Skeletal muscle cell (primary cell): ENCODE measurements at regions not wholly inside any gene's neighbourhood (a gene's known extent, or its start where the extent isn't known, plus 50 kb on each side); places are given as distances from the start of the nearest gene placed in this dataset.
"Not testable (repeated sequence)": the region's sequence is repeated elsewhere in the genome, so short reads cannot be mapped to it uniquely, and the experiment has no call there.

Experiments used
- DNase-seq: peaks from one replicate; pipeline ENCODE4 v3.0.0-alpha.2; 2010; ENCODE audit warnings: low read depth
- H3K4me3 ChIP-seq: 2 replicates; pipeline ENCODE4 v1.5.1; 2011; ENCODE audit warnings: low read depth, mild to moderate bottlenecking, control low read depth, low read length, moderate library complexity

DNA sequence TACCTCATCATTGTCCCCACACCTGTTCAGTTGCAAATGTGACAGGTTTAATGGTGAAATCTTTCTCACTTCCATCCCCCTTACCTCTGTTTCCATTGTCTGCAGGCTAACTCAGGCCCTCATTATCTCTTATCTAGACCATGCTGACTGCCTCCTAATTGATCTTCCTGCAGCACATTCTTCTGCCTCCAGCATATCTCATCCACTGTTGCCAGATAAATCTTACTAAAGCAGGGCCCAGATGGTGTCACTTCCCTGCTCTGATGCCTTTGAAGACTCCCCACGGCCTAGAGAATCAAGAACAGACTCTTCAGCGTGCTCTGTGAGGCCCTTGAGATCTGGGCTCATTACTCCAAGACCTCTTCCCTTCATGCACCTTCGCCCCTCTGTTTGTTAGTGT lies 230.1 kb downstream of the DUSP10 start:
- DNase-seq: no peak
- no peak overlapping the region for H3K4me3 ChIP-seq

GRCh38 chr1:221514806-221515205 lies 227.1 kb downstream of the DUSP10 start:
- no peak for DNase-seq
- no peak overlapping the region for H3K4me3 ChIP-seq

DNA sequence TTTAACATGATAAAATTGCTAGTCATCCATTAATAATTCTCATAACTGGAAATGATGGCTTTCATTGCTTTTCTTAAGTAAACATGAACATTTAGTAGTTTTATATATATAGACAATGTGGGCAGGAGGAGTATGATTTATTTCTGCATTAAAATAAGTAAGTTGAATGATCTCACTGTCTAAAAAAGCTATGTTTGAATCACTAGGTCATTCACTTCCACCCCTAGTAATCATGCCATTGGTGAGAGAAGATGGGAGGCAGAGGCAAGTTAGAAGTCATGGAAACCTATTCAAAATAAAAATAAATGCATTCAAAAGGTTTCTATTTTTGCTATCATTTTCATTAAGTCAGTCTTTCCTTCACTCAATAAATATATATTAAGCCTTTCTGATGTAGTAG lies 226.4 kb downstream of the DUSP10 start:
- no peak overlapping the region for H3K4me3 ChIP-seq
- DNase-seq: no peak

DNA sequence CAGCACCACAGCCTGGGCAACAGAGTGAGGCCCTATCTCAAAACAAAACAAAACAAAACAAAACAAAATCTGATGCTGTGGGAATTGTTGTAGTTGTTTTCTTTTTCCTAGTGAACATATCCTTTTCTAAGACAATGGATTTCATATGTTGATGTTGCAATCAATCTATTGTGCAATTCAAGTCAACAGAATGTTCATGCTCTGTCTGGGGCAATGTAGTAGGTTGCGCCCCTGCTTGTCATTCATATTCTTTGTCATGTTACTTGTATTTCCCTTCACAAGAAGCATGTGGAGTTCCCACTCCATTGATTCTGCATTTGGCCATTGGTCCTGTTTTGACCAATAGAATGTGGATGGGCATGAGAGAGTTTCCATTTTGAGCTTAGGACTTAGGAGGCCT lies 223.9 kb downstream of the DUSP10 start:
- DNase-seq: peak; percentile 62
- no peak overlapping the region for H3K4me3 ChIP-seq

GRCh38 chr1:221520250-221520649 lies 221.6 kb downstream of the DUSP10 start:
- DNase-seq: no peak
- H3K4me3 ChIP-seq: no peak overlapping the region

DNA sequence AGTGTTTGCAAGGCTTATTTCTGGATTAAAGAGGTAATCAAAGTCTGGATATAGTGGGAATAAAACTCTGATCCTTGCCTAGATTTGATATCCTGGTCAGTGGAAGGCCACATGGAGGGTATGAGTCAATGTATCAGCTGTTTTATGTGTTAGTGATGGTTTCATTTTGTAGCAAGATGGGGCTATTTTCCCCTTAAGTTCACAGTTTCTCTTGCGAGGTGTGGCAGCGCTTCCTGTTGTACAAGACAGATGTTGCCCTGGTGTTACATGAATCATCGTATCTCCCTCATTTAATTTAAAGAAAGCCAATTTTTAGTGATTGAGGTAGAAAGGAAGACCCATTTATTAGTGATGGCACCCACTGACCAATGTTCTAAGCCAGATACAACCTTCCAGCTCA lies 220.2 kb downstream of the DUSP10 start:
- DNase-seq: no peak

DNA sequence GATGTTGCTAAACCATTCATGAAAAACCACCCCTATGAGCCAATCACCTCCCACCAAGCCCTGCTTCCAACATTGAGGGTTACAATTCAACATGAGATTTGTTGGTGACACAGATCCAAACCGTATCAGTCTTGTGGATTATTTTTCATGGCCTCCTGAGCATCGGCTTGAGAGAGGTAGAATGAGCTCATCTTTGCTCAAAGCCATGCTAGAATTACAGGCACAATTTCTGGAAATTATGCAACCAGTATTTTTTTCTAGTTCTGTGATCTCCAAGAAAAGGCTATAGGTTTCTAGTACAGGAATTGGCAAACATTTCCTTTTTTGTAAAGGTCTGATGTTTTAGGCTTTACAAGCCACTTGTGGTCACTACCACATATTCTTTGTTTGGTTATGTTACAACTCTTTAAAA lies 219.4 kb downstream of the DUSP10 start:
- DNase-seq: peak; percentile 8

More for the DNA sequence above, 220.2 kb downstream of the DUSP10 start:
- H3K4me3 ChIP-seq: no peak overlapping the region

DNA sequence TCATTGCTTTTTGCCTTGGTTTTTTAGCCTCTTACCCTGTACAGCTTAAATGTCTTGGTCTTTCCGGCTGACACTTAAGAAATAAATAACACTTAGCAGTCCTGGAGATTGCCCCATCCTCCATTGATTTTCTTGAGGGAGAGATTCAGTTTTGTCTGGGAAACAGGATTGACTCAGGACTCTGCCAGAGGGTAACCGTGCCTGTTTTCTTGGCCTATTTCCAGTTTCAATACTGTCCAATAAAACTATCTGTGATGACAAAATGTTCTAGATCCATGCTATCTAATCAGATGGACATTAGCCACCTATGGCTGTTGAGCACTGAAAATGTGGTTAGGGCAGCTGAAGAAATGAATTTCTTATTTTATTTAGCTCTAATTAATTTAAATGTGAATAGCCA lies 216.1 kb downstream of the DUSP10 start:
- DNase-seq: no peak

More for the DNA sequence above, 219.4 kb downstream of the DUSP10 start:
- H3K4me3 ChIP-seq: no peak overlapping the region

GRCh38 chr1:221527302-221527701 lies 214.6 kb downstream of the DUSP10 start:
- no peak for DNase-seq
- H3K4me3 ChIP-seq: no peak overlapping the region

More for the DNA sequence above, 216.1 kb downstream of the DUSP10 start:
- H3K4me3 ChIP-seq: no peak overlapping the region

DNA sequence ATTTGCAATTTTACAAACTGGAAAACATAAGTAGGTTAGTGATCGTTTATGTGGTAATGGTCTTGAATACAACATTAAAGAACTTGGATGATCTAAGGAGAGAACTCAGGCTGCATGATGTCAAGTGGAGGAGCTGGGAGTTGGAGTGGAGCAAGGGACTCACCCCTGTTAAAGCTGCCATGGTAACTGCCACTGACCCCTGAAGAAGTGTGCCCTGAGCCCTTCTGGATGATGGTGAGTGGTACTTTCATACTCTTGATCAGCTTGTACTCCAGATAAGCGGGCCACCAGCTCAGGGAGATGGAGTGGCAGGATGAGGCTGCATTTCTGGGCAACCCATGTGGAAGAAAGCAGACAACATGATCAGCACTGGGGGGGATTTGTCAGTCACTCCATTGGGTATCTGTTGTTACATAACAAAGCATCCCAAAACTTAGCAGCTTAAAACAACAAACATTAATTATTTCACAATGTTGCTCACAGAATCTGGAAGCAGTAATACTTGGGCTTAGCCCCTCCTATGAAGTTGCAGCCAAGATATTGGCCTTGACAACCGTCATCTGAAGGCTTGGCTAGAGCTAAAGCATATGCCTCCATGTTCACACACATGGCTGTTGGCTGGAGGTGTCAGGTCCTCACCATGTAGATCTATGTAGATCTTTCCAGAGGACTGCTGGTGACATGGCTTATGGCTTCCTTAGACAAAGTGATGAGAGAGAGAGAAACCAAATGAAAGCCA lies 213.8 kb downstream of the DUSP10 start:
- no peak overlapping the region for H3K4me3 ChIP-seq
- DNase-seq: no peak

DNA sequence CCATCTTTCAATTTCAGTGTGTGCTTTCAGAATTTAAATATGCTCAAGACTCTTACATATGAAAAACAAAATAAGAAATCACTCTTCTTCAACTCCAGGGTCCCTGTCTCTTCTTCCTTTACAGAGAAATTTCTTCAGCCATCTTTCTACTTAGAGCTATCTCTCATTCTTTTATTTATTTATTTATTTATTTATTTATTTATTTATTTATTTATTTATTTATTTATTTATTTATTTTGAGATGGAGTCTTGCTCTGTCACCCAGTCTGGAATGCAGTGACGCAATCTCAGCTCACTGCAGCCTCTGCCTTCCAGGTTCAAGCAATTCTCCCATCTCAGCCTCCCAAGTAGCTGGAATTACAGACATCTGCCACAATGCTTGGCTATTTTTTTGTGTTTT lies 211.7 kb downstream of the DUSP10 start:
- not testable (repeated sequence) for H3K4me3 ChIP-seq, DNase-seq

GRCh38 chr1:221530791-221531190 lies 211.1 kb downstream of the DUSP10 start:
- DNase-seq: no peak
- H3K4me3 ChIP-seq: no peak overlapping the region

GRCh38 chr1:221532071-221532773 lies 209.7 kb downstream of the DUSP10 start:
- H3K4me3 ChIP-seq: no peak overlapping the region
- no peak for DNase-seq

- no peak overlapping the region for H3K4me3 ChIP-seq
- DNase-seq: no peak
Measured at GRCh38 chr1:221541296-221541695, 200.6 kb downstream of the DUSP10 start.

- no peak overlapping the region for H3K4me3 ChIP-seq
- DNase-seq: no peak
Measured at GRCh38 chr1:221543529-221544120, 198.3 kb downstream of the DUSP10 start.

DNA sequence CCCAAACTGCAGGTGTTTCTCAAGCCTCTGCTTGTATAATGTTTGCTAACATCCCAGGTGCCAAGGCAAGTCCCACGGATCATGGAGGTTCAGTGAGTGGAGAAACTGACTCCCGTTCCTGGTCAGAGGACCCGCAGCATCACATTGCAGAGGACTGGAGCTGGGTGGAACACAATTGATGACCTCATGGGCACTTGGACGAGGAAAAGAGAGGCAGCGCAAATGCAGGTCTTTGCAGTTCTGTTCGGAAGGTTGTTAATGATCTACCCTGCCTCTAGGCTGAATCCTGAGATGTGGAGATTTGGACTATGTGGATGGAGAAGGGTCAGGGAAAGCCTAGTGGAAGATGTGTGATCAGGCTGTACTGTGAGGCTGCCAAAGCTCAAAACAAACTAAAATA lies 192.9 kb downstream of the DUSP10 start:
- H3K4me3 ChIP-seq: no peak overlapping the region
- no peak for DNase-seq

DNA sequence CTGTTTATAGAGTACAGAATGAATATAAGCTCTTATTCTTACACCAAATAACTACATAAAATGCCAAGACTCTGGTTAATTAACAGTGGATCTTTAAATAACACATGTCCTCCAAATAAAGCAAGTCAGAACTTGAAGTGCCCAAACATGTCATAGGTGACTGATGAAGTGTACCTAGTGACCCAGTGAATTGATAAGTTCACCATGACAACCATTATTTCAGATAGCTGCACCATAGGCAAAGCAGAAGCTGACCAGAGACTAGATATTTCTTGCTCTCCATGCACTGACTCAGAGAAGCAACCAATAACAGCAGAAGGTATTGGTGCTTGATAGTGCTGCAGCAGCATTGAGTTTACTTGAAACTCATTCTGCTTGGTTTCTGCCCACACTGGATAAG lies 192.1 kb downstream of the DUSP10 start:
- H3K4me3 ChIP-seq: no peak overlapping the region
- no peak for DNase-seq

DNA sequence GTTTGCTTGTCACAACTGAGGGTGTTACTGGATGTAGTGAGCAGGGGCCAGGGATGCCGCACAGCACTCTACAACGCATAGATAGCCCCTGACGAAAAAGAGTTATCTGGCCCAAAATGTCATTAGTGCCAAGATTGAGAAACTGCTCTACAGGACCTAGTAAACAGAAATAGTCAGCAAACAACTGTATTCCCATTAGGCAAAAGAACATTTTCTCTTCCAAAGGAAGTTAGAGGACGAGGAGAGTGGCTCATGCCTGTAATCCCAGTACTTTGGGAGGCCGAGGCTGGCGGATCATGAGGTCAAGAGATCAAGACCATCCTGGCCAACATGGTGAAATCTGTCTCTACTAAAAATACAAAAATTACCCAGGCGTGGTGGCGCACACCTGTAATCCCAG lies 189.1 kb downstream of the DUSP10 start:
- not testable (repeated sequence) for DNase-seq

DNA sequence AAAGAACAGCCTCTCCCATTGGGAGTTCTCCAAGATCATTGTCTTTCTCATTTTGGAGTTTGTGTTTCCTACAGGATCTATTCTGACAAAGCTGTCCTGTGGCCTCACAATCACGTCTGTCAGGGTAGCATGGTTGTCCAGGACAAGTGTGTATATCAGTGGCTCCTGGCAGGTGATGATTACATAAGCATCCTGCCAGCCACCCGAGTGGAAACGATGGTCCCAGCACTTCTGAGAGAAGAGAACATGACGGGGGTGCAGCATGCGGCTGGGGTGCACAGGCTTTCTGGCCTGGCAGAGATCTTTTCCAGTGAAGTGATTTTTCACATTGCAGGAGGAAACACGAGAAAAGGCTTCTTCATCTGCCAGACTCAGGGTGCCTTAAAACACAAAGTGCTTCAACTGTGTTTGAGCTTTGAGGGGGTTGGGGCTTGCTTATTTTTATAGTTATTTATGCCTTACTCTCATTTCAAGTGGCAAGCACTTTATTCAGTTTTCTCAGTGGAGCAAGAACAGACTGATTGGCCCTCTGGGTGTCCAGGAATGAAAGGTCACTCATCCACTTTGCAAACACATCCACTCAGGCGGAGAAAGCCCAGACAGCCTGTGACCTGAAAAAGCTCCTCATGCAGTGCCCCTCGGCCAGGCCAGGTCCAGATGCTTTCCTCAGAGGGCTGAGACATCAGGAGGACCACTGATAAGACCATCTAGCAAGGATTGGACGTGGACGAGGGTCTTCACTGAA lies 186.0 kb downstream of the DUSP10 start:
- no peak for DNase-seq
- no peak overlapping the region for H3K4me3 ChIP-seq

More for the DNA sequence above, 189.1 kb downstream of the DUSP10 start:
- H3K4me3 ChIP-seq: not testable (repeated sequence)

- no peak overlapping the region for H3K4me3 ChIP-seq
- DNase-seq: no peak
Measured at GRCh38 chr1:221556435-221556834, 185.5 kb downstream of the DUSP10 start.
